ENCODE measurements at regions not wholly inside any gene's neighbourhood (a gene's known extent, or its start where the extent isn't known, plus 50 kb on each side); places are given as distances from the start of the nearest gene placed in this dataset.

- TF ChIP-seq CTCF (conservative IDR thresholded peaks at IDR 0.05) (no peak), ZFX (IDR thresholded peaks at IDR 0.05) (no peak)
Measured at GRCh38 chr18:61734396-61734795, 158.4 kb downstream of the RNF152 start.

All from C4-2B (cell line).